IPS-18c (cell line): ENCODE measurements at regions not wholly inside any gene's neighbourhood (a gene's known extent, or its start where the extent isn't known, plus 50 kb on each side); places are given as distances from the start of the nearest gene placed in this dataset.

Source experiments
- H3K4me3 ChIP-seq: 2 replicates; pipeline ENCODE4 v1.7.0; 2013; ENCODE audit warnings: low read depth, mild to moderate bottlenecking, low read length, moderate library complexity; ENCODE audit not compliant: insufficient read depth
- H3K9me3 ChIP-seq: one replicate; pipeline ENCODE4 v1.6.1; 2013; ENCODE audit warnings: mild to moderate bottlenecking, low read length, moderate library complexity; ENCODE audit not compliant: control insufficient read depth, insufficient read depth

- Histone ChIP-seq H3K9me3 (no peaks in the 10 kb centered on the region), H3K4me3 (no peak overlapping the region)
Observed at GRCh38 chr15:39153716-39154115, 427.2 kb upstream of the THBS1 start.

- Histone ChIP-seq H3K4me3 (no peak overlapping the region), H3K9me3 (no peaks in the 10 kb centered on the region)
Observed at GRCh38 chr15:39154227-39154638, 426.6 kb upstream of the THBS1 start.

GRCh38 chr15:39154776-39155175 is 426.1 kb upstream of the THBS1 start:
- Histone ChIP-seq H3K4me3 (no peak overlapping the region), H3K9me3 (no peaks in the 10 kb centered on the region)

- no peak overlapping the region for H3K4me3 ChIP-seq
Observed at GRCh38 chr15:39156166-39156565, 424.7 kb upstream of the THBS1 start.

GRCh38 chr15:39156646-39157250 is 424.1 kb upstream of the THBS1 start:
- H3K4me3 ChIP-seq: no peak overlapping the region

More at GRCh38 chr15:39156166-39156565, 424.7 kb upstream of the THBS1 start:
- no peaks in the 10 kb centered on the region for H3K9me3 ChIP-seq

GRCh38 chr15:39157882-39158281 is 423.0 kb upstream of the THBS1 start:
- no peak overlapping the region for H3K4me3 ChIP-seq
- H3K9me3 ChIP-seq: no peaks in the 10 kb centered on the region

More at GRCh38 chr15:39156646-39157250, 424.1 kb upstream of the THBS1 start:
- H3K9me3 ChIP-seq: no peaks in the 10 kb centered on the region

- H3K4me3 ChIP-seq: no peak overlapping the region
- H3K9me3 ChIP-seq: no peaks in the 10 kb centered on the region
Observed at GRCh38 chr15:39159833-39160232, 421.0 kb upstream of the THBS1 start.

GRCh38 chr15:39161096-39161495 is 419.8 kb upstream of the THBS1 start:
- Histone ChIP-seq H3K9me3 (no peaks in the 10 kb centered on the region), H3K4me3 (no peak overlapping the region)

- H3K9me3 ChIP-seq: no peaks in the 10 kb centered on the region
- H3K4me3 ChIP-seq: no peak overlapping the region
Observed at GRCh38 chr15:39165020-39165706, 415.7 kb upstream of the THBS1 start.

- Histone ChIP-seq H3K9me3 (no peaks in the 10 kb centered on the region), H3K4me3 (no peak overlapping the region)
Observed at GRCh38 chr15:39167164-39168058, 413.5 kb upstream of the THBS1 start.

- Histone ChIP-seq H3K9me3 (no peaks in the 10 kb centered on the region), H3K4me3 (no peak overlapping the region)
Observed at GRCh38 chr15:39171944-39172368, 408.9 kb upstream of the THBS1 start.

- no peak overlapping the region for H3K4me3 ChIP-seq
- no peaks in the 10 kb centered on the region for H3K9me3 ChIP-seq
Observed at GRCh38 chr15:39172380-39173281, 408.2 kb upstream of the THBS1 start.

GRCh38 chr15:39173426-39173825 is 407.5 kb upstream of the THBS1 start:
- no peak overlapping the region for H3K4me3 ChIP-seq
- no peaks in the 10 kb centered on the region for H3K9me3 ChIP-seq

GRCh38 chr15:39174332-39174731 is 406.5 kb upstream of the THBS1 start:
- H3K4me3 ChIP-seq: no peak overlapping the region
- no peaks in the 10 kb centered on the region for H3K9me3 ChIP-seq

- Histone ChIP-seq H3K9me3 (no peaks in the 10 kb centered on the region), H3K4me3 (no peak overlapping the region)
Observed at GRCh38 chr15:39176030-39176429, 404.8 kb upstream of the THBS1 start.

- no peak overlapping the region for H3K4me3 ChIP-seq
Observed at GRCh38 chr15:39177561-39177960, 403.3 kb upstream of the THBS1 start.

GRCh38 chr15:39180030-39180429 is 400.8 kb upstream of the THBS1 start:
- H3K9me3 ChIP-seq: no peaks in the 10 kb centered on the region

More at GRCh38 chr15:39177561-39177960, 403.3 kb upstream of the THBS1 start:
- H3K9me3 ChIP-seq: no peaks in the 10 kb centered on the region

More at GRCh38 chr15:39180030-39180429, 400.8 kb upstream of the THBS1 start:
- no peak overlapping the region for H3K4me3 ChIP-seq
